HG03342 (cell line): ENCODE measurements at regions not wholly inside any gene's neighbourhood (a gene's known extent, or its start where the extent isn't known, plus 50 kb on each side); places are given as distances from the start of the nearest gene placed in this dataset.
"Not testable (repeated sequence)": the region's sequence is repeated elsewhere in the genome, so short reads cannot be mapped to it uniquely, and the experiment has no call there.

Source experiments
- ATAC-seq: cut with Tn5 transposase; IDR thresholded peaks from one replicate; pipeline ENCODE4 v1.9.1; 2021; ENCODE audit warnings: mild to moderate bottlenecking, moderate library complexity; ENCODE audit not compliant: unreplicated experiment

DNA sequence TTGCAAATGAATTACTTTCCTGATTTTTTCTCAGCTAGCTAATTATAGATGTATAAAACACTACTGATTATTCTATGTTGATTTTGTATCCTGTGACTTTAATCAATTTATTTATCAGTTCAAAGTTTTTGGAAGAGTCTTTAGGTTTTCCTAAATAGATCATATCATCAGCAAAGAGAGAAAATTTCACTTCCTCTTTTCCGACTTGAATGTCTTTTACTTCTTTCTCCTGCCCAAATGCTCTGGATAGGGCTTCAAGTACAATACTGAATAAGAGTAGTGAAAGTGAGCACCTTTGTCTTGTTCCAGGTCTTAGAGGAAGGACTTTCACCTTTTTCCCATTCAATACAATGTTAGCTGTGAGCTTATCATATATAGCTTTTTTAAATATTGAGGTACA, 417.9 kb downstream of the PDGFC start:
- ATAC-seq: no peak

DNA sequence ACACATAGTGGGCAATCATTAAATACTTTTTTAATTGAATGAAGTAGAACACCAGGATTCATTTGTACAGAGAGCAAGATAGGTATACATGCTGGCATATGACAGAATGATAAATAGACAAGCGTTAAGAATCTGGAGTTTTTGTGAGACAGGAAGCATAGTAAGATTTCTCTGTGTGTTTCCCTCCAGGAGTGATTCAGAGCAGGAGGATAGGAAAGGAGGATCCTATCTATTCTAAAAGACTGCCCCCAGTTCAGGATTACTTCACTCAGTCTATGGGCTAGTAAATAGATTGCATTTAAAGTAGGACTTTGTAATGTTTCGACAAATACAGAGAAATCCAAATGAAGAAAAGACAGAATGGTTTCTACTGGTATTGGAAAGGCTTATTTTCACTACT, 423.7 kb downstream of the PDGFC start:
- ATAC-seq: no peak

DNA sequence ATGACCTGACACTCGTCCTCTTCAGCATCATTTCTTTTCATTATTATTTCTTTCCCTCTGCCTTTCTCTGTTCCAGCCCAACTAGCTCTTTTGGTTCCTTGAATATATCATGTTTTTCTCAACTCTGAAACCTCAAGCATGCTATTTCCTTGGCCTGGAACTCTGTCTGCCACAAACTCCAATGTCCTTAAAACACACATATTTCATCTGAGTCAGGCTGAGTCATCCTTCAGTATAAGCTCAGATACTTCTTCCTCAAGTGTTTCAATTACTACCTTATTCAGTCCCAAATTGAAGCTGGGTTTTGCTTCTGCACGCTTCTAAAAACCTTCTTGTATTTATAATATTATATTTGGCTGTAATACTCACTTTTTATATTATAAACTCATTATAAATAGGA, 424.2 kb downstream of the PDGFC start:
- no peak for ATAC-seq

DNA sequence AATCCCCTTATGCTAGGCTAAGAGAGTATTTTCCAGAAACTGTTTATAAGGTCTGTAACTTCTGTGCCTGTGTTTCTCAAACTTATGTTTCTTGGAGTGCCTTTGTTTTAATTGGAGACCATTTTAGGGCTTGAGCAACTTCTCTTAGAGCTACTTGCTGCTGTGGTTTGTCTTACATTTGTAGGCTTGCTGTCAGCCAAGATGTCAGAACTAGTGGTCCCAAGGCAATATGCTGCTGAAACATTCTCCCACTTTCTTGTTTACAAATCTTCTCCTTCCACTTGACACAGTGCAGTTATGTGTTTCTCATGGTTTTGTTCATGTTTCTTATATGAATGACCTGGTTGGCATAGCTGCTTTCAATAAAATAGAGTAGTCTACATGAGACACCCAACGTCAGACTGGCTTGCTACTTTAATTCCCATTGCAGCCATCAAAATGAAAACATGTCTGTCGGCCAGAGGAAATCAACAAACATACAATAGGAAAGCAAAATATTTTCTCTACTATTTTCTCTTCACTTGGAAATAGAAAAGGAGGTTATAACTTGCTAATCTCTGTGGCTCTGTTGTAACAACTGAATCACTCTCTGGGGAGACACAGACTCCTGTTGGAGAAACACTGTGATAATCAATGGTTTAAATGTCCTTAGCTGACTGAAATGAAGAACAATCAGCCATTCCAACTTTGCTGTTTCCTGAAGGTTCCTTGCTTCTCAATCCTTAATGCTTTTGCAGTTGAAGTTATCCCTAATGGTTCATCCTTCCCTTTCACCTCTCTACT, 426.4 kb downstream of the PDGFC start:
- ATAC-seq: no peak

DNA sequence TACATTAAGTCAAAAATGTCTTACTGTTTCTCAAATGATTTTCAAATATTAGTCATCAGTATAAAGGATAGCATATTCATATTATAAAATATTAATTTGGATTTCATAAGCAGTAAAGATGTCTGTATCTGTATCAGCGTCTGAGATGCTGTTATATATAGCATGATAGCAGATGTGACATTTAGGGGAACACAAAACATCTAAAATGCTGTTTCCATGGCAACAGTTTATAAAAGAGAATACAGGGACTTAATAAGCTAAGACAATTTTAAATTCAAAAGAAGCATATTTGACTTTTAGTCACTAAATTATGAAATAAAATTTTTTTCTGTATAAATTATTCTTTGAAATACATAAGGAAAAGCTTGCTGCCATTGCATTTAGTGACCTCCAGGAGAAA, 432.2 kb downstream of the PDGFC start:
- no peak for ATAC-seq

DNA sequence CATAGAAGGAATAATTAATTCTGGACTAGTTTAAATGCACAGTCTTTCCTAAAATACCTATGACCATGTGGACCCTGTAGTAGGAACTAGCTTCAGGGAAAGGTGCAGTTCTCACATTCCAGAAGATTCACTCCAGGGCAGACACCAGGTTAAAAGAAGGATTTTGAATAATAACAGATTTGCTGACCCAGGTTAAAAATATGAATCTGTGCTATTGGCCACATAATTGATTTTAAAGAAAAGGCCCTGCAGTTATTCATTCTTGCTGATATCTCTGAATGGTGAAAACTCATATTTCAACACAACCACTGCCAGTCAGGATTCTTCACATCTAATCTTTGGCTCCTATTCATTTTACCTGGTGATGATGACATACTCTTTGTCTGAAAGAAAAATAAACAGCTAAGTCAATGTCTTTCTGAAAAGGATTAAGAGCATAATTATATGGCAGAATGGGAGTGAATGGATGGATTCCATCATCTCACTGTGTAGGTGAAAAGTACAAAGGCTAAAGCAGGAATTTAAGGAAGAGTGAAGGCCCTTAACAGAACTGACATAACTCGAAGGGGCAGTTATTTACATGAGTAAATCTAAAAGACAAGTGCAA, 432.8 kb downstream of the PDGFC start:
- ATAC-seq: no peak

DNA sequence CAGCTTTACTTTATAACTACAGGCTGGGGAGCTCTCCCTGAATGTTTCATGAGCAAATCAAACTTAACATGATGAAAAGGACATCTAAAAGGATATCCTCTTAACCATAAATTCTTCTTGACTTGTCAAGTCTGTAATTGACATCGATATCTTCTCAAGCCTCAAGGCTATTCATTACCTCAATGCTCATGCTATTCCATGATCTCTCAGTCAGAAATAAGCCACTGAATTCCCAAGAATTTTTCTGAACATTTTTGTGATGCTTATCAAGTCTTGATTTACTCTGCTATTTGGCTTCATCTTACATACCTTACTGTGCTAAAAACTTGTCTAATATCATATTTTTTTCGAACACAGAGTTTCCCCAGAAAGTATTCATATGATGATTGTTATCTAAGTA, 433.4 kb downstream of the PDGFC start:
- no peak for ATAC-seq

DNA sequence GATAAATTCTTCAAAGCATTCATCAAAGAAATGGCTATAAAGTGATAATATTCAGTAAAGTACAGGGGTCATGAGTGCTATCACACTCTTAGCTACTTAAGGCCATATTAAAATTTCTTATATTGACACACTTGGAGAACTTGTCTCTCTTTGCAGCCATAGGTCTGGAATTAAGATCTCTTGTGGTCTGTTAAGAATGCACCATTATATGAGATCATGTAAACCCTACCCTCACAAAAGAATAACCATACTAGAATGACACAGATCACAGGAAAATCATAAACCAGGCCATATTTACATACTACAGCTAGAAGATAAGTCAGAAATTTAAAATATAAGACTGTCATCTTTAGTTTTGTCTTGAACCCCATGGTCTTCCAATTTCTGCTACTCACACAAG, 434.3 kb downstream of the PDGFC start:
- no peak for ATAC-seq

DNA sequence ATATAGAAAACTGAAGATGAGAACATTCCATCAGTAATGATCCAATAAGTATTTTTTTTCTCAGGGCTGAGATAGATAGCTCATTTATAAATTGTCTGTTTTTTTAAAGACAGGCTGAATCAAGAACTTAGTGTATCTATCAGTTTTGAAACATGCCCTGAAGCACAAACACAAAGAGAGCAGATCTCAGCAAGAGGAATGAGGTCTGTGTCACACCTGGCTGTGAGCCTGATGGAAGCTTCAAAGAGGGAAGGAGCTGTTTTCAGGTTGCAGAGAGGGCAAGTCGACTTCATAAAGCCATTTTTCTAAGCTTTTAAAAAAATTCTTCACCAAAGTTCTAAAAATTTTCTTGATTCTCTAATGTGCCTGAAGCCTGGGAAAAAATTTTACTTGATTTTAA, 434.9 kb downstream of the PDGFC start:
- no peak for ATAC-seq

DNA sequence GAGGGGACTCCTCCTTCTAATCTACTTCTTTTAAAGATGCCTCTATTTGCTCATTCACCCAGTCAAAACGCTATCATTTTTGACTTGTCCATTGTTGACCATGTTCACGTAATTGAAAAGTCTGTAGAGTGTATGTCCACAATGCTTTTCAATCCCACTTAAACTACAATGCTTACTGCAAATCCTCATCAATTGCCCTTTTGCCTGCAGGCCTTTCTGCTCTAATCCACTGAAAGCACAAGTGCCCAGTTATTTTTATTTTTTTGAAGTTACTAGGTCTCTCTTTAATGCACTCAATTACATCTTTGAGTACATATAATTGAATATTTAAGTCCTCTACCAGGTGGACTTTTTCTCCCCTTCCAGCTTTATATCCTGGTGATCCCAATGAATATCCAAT, 437.4 kb downstream of the PDGFC start:
- no peak for ATAC-seq

DNA sequence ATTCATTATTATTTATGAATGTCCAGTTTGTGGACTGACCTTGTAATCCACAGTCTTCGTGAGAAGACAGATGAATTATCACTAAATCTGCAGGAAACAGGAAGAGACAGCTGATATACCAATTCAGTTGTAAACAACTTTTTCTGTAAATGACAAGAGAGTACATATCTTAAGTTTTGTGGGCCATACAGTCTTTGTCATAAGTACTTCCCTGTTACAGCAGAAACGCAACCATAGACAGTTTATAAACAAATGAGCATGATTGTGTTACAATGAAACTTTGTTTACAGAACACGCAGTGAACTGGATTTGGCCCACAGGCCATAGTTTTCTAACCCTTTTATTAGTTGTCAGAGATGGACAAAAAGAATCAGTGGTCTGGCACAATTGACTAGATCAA, 443.4 kb downstream of the PDGFC start:
- ATAC-seq: no peak

DNA sequence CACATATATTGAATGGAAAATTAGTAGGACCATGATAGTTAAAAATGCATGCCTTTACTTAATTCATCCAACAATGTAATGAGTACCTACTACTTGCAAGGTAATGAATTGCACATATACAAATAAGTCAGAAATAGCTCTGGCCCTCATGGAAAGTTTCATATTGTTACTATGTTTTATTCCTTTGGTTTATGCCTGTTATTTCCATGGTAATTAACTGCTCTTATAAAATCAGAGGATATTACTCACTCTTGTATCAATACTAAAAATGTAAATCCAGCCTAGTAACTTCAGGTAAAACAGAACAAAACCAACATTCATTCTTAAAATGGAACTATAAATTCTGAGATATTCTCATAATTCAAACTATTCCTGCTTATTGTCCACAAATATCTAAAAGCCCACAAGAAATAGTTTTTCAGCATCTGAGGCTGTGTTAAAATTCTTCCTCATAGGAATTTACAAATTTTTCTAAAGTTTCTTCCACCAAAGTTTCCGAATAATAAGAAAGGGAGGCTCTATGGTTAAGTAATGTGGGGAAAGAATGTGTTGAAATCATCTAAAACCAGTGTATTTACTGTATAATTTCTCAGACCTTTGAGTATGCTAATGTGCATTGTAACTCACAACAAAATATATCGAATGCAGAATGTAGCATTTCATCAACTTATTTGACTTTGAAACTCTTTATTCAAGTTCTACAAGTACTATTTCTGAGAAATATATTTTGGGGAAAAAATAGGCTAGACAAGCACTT, 444.2 kb downstream of the PDGFC start:
- ATAC-seq: no peak

DNA sequence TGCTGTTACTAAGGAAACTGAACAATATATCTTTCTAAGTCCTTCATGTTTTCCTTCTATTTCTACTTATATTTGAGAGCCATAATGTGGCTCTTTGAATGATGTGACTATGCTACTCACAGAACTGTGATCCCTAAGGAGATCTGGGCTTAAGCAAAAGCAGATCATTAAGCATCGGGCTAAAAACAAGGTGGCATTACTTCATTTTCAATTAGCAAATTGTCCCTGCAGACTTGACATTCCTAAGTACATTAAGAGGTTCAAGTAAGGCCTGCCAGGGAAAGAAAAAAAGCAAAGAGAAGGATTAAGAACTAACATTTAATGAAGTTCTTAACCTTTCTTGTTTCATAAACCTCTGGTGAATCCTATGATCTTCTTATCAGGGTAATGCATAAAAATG, 447.6 kb downstream of the PDGFC start:
- ATAC-seq: no peak

DNA sequence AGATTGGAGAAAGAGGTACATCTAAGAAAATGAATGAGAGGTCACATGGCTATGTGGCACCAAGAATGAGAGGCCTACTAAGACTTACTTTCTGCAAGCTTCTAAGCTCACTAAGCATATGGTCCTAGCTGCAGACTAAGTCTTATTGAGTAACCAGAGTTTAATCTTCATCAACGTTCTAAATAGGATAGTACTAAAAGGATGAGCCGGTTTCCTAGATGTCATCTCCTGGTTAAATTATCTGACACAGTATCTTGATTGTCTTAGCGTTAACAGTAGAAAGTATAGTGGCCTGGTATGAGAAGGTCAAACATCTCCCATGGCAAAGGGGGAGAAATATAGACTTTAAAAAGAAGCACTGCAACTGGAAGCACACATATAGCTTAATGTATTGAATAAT, 448.1 kb downstream of the PDGFC start:
- ATAC-seq: no peak

DNA sequence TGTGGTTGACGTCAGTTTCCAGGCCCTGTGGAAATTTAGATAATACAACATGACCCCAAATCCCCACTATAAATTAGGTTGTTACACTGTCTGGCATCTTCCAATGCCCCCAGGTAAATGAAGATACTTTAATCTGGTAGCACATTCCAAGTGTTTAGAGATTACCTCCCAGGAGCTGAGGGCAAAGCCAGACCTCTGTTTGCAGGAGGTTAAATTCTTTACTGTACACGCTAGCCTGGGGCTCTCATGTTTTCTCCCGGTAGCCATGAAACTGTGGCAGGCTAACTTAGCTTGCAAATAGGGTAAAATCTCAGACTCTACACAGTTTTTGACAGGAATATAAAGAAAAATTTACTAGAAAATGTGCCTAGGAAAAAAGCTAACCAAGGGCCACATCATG, 450.0 kb downstream of the PDGFC start:
- no peak for ATAC-seq

DNA sequence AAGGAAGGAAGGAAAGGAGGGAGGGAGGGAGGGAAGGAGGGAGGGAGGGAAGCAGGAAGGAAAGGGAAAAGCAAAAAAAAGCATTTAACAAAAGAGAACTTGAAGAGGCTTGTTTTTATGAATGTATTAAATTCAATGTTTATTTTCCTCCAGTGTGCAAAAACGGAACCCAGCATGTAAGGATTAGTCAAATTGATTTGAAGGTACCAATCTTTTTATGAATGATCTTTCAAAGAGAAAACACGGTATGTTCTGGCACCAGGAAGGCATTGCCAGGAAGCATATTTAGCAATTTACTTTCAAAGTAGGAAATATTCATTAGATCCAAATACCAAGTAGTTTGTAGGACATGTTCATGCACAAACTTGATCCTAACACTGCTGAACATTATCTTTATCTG, 453.6 kb downstream of the PDGFC start:
- no peak for ATAC-seq

DNA sequence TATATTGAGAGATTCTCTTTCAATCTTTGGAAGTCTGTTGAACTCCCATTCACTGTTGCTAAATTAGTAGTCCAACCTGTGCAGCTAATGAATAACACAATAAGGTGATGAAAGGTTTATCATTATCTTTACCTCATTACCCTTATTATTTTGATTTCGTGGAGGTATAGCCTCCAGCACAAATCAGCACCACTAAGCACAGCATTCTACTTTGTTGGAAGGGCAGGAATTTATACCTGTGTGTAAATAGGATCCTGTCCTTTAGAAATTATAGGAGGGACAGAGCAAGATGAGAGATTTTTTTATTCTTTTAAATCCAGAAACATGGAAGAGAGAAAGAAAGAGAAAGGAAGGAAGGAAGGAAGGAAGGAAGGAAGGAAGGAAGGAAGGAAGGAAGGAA, 454.1 kb downstream of the PDGFC start:
- ATAC-seq: no peak

DNA sequence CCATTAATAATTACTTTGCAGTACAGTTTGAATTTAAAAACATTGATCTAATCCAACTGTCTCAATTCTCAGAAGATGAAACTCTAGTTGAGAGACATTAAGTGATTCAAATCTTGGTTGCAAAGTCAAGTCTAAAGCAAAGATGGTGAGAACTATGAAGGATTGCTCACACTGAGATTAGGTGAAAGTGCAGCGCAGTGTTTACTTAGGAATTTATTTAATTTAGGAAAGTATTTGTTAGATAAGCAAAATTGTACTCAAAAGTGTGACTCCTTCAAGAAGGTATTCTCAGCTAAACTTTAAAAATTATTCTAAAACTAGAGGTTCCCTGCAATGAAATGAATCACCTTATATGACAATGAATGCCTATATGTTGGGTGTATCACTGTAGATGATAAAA, 454.9 kb downstream of the PDGFC start:
- no peak for ATAC-seq

DNA sequence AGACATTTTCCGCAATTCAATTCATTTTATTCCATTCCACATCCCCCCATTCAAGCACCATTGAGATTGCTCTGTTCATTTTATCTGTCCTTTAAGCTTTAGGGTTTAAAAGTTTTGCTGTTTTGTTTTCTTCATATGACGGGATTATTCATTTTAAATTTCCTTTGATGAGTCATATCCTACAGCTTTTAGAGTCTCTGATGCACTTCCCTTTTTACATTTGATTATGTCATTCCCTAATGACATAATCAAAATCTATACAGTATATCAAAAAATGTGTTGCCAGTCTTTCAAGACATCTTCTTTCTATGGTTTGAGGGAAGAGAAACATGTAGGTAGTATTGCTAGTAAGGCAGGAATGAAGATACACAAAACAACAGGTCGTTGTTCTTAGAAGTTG, 456.3 kb downstream of the PDGFC start:
- ATAC-seq: no peak

DNA sequence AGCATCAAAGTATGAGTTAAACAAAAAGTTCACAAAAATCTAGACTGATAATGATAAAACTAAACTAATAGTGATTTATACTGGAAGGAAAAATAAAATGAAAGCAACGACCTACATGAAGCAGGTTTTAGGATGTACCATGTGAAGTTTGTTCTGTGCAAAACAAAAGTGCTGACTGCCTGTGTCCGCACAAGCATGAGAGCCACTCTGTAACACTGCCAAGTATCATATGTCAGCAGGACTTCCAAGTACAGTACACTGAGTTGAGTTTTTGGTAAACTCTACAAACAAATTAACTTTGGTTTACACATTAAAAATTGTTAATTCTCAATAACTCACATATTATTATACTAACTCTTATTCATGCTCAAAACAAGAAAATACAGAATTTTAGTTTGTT, 459.0 kb downstream of the PDGFC start:
- ATAC-seq: no peak

DNA sequence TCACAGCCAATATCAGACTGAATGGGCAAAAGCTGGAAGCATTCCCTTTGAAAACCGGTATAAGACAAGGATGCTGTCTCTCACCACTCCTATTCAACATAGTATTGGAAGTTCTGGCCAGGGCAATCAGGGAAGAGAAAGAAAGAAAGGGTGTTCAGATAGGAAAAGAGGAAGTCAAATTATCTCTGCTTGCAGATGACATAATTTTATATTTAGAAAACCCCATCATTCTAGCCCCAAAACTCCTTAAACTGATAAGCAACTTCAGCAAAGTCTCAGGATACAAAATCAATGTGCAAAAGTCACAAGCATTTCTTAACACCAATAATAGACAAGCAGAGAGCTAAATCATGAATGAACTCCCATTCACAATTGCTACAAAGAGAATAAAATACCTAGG, 461.7 kb downstream of the PDGFC start:
- ATAC-seq: not testable (repeated sequence)

DNA sequence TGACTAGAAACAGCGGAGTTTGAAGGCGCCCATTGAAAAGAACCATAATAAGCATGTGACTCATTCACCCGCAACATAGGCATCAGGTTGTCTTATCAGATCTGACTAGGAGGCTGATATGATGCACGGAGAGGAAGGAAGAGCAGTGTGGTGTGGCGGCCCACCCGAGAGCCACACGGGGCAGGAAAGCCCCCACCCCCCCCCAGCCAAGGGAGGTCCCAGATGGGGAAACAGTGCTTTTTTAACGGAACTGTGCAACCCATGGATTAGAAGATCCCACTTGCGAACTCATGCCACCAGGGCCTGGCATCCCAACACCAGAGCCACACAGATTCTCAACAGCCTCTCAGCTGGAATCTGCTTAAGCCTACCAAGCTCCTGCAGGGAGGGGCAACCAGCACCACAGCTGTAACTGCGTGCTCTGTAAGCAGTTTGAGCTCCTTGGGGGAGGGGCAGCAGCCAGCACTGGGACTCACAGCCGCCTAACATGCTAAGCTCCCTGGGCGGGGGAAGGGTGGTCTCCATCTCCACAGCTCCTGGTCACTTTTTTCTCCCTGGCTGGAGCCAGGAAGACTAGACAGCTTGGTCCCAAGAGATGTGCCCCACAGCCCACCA, 466.2 kb downstream of the PDGFC start:
- no peak for ATAC-seq
